SW480 (cell line): ENCODE measurements at regions not wholly inside any gene's neighbourhood (a gene's known extent, or its start where the extent isn't known, plus 50 kb on each side); places are given as distances from the start of the nearest gene placed in this dataset.

ENCODE experiments used
- DNase-seq: peaks from one replicate; pipeline ENCODE4 v3.0.0-alpha.2; 2016; ENCODE audit warnings: low spot score

GRCh38 chr4:89665662-89666061 lies 171.3 kb downstream of the SNCA start:
- DNase-seq = no peak

GRCh38 chr4:89664521-89664920 lies 172.4 kb downstream of the SNCA start:
- DNase-seq = no peak

DNA sequence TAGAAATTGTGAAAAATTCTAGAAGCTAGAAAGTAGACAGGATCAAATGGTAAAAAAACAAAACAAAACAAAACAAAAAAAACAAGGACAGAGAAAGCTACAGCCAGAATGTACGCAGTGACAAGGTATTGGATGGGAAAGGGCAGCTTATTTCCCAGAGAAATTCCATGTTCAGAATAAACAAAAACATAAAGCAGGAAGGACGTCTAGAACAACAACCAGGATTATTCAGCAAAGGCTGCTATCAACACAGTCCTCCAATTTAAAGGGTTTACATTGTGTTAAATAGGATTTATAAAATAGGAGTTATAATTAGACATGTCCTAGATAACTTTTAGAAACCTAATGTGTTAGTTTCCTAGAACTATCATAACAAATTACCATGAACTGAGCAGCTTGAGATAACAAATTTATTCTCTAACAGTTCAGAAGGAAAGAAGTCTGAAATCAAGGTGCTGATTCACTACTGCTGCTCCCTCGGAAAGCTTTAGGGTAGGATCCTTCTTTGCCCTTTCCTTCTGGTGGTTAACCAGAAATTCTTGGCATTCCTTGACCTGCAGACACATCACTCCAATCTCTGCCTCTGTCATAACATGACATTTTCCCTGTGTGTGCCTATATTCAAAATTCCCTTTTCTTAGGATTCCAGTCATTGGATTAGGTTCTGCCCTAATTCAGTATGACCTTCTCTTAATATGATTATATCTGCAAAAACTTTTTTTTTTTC lies 175.6 kb downstream of the SNCA start:
- DNase-seq = peak; percentile 14

GRCh38 chr4:89660444-89661172 lies 176.4 kb downstream of the SNCA start:
- no peak for DNase-seq

GRCh38 chr4:89658701-89659024 lies 178.3 kb downstream of the SNCA start:
- no peak for DNase-seq

DNA sequence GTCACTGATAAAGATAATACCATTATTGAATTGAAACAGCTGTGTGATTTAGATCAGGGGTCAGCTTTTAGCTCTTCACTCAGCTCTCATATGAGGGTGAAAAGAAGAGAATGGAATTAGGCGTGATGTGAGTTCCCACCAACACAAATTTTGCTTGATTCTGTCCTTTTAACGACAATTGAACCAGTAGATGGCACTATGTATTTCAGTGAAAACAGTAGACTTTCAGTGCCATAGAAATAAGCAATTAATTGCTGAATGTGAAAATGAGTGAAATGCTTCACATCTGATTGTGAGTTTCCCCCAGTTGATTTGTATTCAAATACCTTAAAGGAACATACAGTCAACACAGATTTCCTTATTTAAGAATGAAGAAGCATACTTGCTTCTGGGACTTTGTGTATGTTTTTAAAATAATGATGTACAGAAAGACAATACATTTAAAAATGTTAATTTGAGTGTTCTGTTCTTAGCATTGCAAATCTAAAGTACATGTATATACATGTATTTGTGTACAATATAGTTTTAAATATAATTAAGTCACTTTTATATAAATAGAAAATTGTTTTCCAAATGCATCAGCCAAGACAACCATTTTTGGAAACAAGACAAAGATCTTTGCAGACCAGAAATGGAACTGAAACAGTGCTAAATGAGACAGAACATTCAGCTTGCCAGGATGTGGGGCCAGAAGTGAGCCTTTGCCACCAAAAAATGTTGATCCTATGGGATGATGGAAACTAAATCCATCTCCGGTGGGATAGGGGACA lies 178.8 kb downstream of the SNCA start:
- no peak for DNase-seq

DNA sequence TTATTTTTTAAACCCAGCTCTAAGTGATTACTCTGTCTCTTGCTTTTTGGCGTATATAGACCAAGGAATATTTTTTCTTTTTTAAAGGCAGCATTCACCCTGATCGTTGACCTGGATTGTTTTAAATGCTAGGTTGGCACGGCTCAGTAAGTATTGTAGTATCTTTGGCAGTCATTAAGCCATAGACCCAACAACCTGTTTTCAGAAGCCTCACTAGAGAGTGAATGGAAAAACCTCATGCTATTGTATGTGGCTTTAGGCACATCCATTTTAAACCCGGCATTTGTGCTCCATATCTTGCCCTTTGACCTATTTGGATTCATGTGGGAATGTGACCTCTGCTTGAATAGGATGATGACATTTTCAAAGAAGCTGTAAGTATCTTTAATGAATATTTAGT lies 183.9 kb downstream of the SNCA start:
- DNase-seq = no peak

GRCh38 chr4:89645482-89645881 lies 191.5 kb downstream of the SNCA start:
- peak; percentile 6 for DNase-seq

- DNase-seq = no peak
Observed at GRCh38 chr4:89641367-89641687, 195.6 kb downstream of the SNCA start.

- DNase-seq = peak; percentile 63
Observed at GRCh38 chr4:89640620-89641366, 196.2 kb downstream of the SNCA start.

- no peak for DNase-seq
Observed at GRCh38 chr4:89639395-89639794, 197.6 kb downstream of the SNCA start.

- no peak for DNase-seq
Observed at GRCh38 chr4:89625599-89626293, 211.2 kb downstream of the SNCA start.

DNA sequence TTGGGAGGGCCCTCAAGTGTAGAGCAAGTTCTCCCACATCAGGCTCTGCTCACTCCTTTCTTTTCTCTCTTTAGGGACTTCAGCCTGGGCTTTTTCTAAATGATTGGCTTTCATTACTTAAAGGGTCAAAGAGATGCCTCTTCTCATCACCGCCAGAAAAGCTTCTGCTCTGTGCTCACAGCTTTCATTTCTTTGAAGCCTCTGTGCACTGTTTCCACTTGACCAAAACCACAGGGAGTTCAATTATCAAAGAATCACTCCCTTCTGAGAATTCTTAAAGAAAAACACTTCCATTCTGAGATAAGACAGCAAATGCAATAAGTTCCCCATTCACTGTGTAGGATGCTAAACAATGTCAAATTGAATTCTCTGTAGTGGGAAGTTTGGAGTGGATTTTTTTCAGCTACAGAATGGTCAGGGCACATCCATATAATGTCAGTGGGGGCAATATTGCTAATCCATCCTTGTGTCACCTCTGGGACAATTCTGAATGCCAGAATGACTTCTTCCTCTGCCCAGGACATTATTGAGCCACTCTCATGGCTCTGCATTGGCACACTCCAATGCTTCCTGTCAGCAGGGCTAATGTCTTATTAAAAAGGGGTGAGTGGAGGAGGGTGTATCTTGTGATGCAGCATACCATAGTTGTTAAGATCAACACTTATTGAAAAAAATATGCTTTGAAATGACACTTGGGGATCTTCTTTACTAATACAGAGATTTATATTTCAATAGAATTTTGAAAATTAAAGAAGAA lies 217.6 kb downstream of the SNCA start:
- no peak for DNase-seq

GRCh38 chr4:89618151-89618550 lies 218.8 kb downstream of the SNCA start:
- no peak for DNase-seq

DNA sequence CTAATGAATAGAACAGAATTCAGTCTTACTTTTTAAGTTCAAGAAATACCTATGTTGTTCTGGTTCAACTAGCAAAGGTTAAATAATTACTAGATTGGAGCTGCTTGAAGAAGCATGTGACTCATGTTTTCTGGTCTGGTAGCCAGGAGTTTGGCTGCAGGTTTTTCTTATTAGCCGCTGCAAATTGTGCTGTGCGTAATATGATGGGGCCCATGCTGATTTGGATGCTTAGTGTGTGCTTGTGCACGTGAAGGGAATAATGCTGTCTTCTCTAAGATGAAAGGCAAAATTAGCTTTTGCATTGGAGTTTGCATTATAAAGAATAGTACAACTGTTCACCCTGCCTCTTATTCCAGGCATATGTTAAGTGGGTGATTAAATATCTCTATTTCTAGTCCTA lies 219.6 kb downstream of the SNCA start:
- DNase-seq = no peak

GRCh38 chr4:89616382-89616781 lies 220.6 kb downstream of the SNCA start:
- DNase-seq = no peak

GRCh38 chr4:89615051-89615450 lies 221.9 kb downstream of the SNCA start:
- DNase-seq = no peak

DNA sequence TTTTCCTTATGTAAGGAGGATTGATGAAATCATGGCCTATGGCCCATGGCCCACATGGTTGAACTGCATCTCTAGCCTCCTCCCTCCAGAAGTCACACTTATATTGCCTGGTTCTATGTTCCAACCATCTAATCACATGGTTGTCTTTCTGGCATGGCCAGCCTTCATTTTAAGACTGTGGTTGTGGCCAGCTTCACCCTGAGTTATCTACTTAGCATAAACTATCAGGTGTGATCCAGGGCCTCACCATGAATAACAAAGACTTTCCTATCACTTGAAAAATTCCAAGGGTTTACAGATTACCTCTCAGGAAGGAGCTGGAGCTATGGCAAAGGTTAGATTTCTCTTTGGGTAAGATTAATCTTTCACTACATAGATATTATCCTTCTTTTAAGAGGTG lies 222.8 kb downstream of the SNCA start:
- DNase-seq = no peak

DNA sequence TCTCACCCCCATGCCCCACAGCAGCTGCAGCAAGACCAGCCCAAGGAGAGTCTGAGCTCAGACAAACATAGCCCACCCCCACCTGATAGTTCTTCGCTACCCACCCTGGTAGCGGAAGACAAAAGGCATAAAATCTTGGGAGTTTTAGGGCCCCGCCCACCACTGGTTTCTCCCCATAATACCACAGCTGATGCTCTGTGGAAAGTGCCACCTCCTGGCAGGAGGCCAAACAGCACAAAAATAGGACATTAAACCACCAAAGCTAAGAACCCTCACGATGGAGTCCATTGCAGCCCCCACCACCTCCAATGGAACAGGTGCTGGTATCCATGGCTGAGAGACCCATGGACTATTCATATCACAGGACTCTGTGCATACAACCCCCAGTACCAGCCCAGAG lies 226.7 kb downstream of the SNCA start:
- DNase-seq = no peak

DNA sequence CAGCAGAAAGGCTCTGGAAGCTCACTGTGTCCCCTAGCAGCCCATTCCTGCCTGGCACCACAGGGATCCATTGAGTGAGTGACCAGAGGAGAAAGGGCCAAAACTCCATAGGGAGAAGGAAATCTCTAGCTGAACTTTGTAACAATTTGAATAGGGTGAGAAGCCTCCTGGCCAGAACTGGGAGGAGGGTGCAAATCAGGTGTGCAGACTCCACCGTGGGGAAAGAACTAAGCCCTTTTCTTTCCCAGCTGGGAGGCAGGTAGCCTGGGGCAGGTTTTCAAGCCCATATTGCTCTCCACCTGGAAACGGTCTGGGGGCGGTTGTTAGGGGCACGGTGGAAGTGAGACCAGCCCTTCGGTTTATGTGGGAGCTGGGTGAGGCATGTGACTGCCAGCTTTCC lies 227.2 kb downstream of the SNCA start:
- DNase-seq = no peak

DNA sequence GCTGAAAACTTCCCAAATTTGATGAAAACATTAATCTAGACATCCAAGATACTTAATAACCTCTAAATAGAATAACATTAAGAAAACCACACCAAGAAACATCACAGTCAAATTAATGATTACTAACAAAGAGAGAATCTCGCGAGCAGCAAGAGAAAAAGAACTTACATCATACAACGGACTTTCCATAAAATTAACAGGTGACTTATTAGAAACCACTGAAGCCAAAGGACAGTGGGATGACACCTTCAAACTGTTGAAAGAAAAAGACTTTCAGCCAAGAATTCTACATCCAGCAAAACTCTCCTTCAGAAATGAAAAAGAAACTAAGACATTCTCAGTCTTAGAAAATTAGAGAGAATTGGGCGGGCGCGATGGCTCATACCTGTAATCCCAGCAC lies 232.0 kb downstream of the SNCA start:
- no peak for DNase-seq
